Activated CD8-positive, alpha-beta memory T cell treated with anti-CD3 and anti-CD28 coated beads, Interleukin-2, amount 50 U/mL, for 48 hours (primary cell): ENCODE measurements at regions not wholly inside any gene's neighbourhood (a gene's known extent, or its start where the extent isn't known, plus 50 kb on each side); places are given as distances from the start of the nearest gene placed in this dataset.
"Not testable (repeated sequence)": the region's sequence is repeated elsewhere in the genome, so short reads cannot be mapped to it uniquely, and the experiment has no call there.

Experiments
- DNase-seq: peaks from one replicate; pipeline ENCODE4 v3.0.0-alpha.2; 2020

DNA sequence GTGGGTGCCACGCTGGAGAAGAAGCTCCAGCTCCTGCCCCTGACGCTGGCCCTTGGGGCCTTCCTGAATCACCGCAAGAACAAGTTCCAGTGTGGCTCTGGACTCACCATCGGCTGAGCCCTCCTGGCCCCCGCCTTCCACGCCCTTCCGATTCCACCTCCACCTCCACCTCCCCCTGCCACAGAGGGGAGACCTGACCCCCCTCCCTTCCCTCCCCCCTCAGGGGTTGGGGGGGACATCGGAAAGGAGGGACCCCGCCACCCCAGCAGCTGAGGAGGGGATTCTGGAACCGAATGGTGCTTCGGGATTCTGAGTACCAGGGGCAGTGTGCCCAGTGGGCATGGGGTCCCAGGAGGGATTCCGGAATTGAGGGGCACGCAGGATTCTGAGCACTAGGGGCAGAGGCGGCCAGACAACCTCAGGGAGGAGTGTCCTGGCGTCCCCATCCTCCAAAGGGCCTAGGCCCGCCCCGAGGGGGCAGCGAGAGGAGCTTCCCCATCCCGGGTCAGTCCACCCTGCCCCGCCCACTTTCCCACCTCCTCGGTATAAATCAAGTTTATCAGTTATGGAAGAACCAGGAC is 166.0 kb downstream of the POTEG start:
- DNase-seq, result not testable (repeated sequence)

DNA sequence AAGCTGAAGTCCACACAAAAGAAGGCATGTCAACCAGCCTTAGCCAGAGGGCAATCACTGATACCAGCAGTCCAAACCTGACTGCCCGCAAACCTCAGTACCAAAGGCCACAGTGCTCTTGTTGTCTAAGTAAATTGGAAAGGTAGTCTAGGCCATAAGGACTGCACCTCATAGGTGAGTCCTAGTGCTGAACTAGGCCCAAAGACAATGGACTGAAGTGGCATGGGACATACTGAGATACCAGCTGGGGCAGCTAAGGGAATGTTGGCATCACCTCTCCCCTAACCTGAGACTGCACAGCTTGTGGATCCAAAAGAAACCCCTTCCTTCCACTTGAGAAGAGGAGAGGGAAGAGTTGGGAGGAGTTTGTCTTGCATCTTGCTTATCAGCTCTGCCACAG is 161.9 kb downstream of the POTEG start:
- not testable (repeated sequence) for DNase-seq

DNA sequence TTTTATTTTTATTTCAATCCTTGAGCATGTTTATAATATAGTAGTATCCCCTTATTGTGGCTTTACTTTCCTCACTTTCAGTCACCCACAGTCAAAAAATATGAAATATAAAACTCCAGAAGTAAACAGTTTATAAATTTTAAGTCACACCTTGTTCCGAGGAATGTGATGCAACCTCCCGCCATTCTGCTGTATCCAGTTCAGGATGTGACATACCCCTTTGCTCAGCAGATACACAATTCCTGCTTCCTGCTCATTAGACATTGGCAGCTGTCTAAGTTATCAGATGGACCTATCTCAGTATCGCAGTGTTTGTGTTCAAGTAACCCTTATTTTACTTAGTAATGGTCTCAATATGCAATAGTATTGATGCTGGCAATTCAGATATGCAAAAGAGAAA is 144.5 kb downstream of the POTEG start:
- not testable (repeated sequence) for DNase-seq

DNA sequence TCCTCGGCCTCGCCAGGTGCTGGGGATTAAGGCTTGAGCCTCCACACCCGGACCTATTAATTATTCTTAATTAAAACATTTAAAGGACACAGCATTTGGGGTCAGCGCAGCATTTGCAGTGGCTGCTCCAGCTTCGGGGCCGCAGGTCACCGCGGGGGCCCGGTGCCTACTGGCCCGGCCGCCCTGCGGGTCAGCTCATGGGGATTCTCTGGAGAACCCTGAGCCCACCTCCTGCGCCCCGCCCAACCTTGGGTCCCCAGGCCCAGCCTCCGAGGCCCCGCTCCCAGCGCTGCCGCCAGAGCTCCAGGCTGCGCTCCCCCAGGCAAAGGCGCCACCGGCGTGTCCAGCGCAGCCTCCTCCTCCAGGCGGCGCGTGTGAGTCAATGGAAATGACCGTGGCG is 133.9 kb downstream of the POTEG start:
- DNase-seq, result not testable (repeated sequence)

DNA sequence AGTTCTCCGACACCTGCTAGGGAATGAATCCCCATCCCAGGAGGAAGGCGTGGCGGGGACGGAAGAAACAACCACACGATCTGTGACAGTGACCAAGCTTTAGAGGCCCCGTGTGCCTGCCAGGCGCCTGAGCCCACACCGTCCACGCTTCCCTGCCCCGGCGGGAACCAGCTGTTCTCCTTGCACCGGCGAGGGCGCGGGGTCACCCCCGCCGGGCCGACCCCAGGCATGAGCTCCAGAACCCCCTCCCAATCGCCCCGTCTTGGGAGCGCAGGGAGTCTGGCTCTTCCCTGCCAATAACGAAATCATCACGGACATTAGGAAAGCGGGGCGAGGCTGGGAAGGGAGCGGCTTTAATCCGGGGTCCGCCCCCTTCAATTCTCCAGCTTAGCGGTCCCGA is 133.3 kb downstream of the POTEG start:
- not testable (repeated sequence) for DNase-seq

DNA sequence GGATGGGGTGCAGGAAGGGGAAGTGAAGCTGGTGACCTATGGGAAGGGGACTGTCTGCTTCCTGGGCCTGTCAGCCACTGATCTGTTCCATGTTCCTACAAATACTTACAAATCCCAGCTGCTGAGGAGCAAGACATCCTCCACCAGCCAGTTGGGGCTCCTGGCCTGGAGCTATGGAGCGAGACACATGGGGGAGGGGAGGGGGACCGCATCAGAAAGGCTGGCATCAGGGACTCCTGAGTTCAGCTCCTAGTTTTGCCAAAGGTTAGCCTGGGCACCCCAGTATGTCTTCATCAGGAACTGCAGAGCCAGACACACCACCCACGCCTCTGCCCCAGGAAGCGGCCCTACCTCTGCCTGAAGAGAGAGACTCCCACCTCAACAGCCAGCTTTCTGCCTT is 130.3 kb downstream of the POTEG start:
- not testable (repeated sequence) for DNase-seq

DNA sequence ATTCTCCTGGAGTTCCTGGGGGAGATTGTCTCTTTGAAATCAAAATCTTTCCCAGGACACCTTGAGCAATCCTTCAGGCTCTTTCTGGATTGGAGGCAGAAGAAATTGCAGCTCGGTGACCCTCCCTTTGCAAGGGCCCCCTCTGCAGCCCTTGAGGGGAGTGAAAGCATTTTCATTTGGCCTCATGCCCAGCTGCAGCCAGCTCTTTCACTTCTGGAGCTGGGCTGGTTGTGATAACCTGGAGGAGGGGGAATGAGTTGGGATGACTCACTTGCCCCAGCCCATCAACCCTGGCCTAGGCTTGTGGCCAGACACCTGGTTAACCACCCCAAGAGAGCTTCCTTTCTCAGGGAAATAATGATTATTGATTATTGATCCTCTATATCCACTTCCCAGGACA is 129.7 kb downstream of the POTEG start:
- DNase-seq, result not testable (repeated sequence)

DNA sequence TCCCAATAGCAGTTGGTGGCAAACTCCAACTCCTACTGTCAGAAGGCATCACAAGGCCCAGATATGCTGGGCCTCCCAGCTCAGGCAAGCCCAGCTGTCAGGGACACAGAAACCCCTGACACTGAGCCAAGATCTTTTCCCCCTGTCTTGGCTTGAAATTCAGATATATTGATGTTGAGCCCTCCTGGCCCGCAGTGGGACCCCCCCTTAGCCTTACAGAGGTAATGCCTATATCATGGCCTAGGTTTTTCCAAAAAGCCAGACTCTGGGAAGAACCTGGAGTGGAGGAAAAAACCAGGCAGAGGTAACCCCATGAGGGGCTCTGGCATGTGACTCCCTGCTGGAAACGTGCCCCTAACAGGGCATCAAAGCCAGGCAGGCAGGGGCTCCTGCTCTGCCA is 129.2 kb downstream of the POTEG start:
- DNase-seq, result not testable (repeated sequence)

GRCh38 chr14:19305776-19306175 is 128.4 kb downstream of the POTEG start:
- not testable (repeated sequence) for DNase-seq

DNA sequence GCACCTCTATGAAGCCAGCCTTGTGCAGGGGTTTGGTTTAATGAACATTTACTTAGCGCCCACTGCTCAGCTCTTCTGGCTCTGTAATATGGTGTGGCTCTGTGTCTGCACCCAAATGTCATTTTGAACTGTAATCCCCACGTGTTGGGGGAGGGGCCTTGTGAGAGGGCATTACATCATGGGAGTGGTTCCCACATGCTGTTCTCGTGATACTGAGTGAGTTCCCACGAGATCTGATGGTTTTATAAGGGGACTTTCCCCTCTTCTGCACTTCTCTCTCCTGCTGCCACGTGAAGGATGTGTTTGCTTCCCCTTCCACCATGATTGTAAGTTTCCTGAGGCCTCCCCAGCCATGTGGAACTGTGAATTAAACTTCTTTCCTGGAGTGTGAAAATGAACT is 127.7 kb downstream of the POTEG start:
- not testable (repeated sequence) for DNase-seq

DNA sequence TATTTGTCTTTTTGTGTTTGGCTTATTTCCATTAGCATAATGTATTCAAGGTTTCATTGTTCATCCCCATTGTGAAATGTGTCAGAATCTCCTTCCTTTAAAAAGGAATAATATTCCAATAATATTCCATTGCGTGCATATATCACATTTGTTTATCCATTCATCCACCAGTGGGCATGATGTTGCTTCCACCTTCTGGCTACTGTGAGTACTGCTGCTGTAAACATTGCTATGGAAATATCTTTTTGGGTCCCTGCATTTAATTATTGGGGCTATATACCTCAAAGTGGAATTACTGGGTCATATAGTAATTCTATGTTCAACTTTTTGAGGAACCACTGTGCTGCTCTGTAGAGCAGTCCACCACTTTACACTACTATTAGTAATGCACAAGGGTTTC is 123.1 kb downstream of the POTEG start:
- DNase-seq, result not testable (repeated sequence)

DNA sequence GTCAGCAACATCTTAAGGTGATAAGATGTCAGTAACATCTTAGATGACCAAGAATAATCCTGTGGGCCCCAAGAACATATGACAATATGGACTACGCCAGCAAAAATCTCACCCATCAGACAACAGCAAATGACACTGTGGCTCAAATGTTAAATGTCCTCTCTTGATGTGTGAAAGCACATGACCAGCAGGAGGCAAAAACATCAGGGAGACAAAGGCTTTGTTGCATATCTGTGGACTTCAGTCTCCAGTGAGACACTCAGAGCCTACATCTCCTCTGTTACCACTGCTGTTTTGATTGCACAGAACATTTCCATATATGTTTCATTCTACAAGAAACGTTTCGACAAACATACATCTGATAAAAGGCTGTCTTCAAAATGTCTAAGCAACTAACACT is 103.5 kb downstream of the POTEG start:
- not testable (repeated sequence) for DNase-seq

- not testable (repeated sequence) for DNase-seq
These were observed 96.7 kb downstream of the POTEG start for GRCh38 chr14:19337232-19338059.

DNA sequence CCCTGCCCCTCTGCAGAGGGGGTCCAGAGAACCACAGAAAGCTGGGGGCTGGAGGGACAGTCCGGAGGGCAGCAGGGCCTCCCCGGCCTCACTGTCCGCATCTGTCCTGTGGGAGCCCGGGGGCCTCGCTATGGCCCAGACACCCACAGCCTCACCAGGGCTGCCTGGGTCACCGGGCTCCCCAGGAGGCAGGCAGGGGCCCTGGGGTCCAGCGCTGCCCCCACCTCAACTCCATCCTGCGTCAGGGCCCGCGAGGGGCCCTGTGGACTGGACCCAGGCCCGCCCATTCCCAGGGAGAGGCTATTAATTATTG is 96.1 kb downstream of the POTEG start:
- not testable (repeated sequence) for DNase-seq

DNA sequence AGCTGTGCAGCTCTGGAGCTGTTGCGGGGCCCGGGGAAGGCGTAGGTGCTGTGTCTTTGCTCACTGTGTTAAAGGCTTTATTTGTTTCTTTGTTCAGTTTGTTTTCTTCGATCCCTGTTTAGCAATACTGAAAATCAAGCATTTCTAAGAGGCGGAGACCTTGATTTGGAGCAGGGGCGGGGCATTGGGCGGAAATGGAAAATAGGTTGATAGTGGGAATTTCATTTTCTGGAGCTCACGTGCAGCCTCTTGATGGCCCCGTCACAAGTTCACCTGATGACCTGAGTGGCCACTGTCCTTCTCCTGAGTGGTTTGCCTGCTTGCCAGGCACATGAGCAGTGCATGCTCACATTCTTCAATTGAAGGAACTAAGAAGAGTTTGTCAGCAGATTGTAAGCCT is 93.2 kb downstream of the POTEG start:
- not testable (repeated sequence) for DNase-seq

GRCh38 chr14:19341627-19342026 is 92.5 kb downstream of the POTEG start:
- not testable (repeated sequence) for DNase-seq

- DNase-seq, result not testable (repeated sequence)
These were observed 89.9 kb downstream of the POTEG start for GRCh38 chr14:19344261-19344660.

- not testable (repeated sequence) for DNase-seq
These were observed 89.5 kb downstream of the POTEG start for GRCh38 chr14:19344689-19345088.

DNA sequence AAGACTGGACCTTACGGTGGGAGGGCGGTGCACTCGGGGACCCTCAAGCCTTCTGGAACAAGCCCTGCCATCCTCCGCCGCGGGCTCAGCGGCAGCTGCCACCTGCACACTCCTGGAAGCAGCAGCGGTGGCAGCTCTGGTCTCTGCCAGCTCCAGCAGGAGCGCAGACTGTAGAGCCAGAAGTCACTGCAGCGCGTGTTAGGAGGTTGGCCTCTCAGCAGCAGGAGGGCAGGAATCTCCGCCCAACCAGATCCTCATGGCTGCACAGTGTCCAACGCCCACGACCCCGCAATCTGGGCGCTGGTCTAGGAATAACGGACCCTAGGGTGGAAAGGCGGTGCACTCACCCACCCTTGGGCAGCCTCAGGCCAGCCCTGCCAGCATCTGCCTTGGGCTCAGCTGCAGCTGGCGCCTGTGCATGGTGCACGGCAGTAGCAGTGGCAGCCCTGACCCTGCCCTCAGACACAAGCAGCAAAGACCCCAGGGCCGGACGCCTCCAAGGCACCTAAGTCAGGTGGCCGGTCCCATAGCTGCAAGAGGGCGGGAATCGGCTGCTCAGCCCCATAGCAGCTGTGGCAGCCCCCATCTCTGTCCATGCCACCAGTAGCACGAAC is 88.7 kb downstream of the POTEG start:
- not testable (repeated sequence) for DNase-seq

- DNase-seq, result not testable (repeated sequence)
These were observed 88.1 kb downstream of the POTEG start for GRCh38 chr14:19346074-19346480.

DNA sequence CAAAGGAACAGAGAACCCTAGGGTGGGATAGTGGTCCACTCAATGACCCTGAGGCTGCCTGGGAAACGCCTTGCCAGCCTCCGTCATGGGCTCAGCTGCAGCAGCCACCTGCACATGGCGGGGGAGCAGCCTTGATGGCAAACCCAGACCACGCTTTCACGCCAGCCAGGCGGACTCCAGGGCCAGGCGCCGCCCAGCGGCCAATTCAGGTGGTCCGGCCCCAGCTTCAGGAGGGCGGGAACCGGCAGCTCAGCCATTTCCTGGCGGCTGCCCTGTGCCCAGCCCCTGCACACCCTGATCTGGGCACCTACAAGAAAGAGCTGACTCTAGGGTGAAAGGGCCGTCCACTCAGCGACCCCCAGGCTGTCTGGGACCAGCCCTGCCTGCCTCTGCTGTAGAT is 87.5 kb downstream of the POTEG start:
- not testable (repeated sequence) for DNase-seq

DNA sequence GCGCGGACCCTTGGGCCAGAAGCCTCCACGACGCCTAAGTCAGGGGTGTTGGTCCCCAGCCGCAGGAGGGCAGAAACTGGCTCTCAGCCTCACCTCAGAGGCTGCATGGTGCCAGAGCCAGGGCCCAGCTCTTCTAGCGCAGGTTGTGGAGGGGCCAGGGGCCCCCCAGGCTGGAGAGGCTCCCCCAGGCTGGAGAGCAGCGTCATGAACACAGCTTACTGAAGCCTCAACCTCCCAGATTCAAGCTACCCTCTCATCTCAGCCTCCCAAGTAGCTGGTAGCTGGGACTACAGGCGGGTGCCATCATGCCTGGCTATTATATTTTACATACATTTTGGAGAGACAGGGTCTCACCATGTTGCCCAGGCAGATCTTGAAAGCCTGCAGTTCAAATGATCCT is 87.0 kb downstream of the POTEG start:
- DNase-seq, result not testable (repeated sequence)
